T-helper 17 cell (primary cell): ENCODE measurements at regions not wholly inside any gene's neighbourhood (a gene's known extent, or its start where the extent isn't known, plus 50 kb on each side); places are given as distances from the start of the nearest gene placed in this dataset.

Experiments used
- ATAC-seq: fragments of 150-1000 bp; cut with Tn5 transposase; 2 replicates; pipeline ENCODE4 v1.10.0; 2021; ENCODE audit warnings: mild to moderate bottlenecking, moderate library complexity
- DNase-seq, 3 donors: peaks; one replicate each; pipeline versions ENCODE4 v3.0.0 to v3.0.0-alpha.2; 2020 to 2021
- H3K9me3 ChIP-seq: one replicate; pipeline ENCODE4 v1.7.0; 2013; ENCODE audit warnings: low read length, mild to moderate bottlenecking; ENCODE audit not compliant: control insufficient read depth, poor library complexity, severe bottlenecking
- H3K27ac Mint-ChIP-seq: one replicate; pipeline ENCODE4 v1.8.0; 2022; ENCODE audit warnings: mild to moderate bottlenecking, moderate library complexity, mixed read lengths
- H3K27me3 Mint-ChIP-seq: one replicate; pipeline ENCODE4 v1.8.0; 2022; ENCODE audit warnings: mixed read lengths
- H3K36me3 Mint-ChIP-seq: one replicate; pipeline ENCODE4 v1.8.0; 2022; ENCODE audit warnings: low read depth, mixed read lengths
- H3K4me1 Mint-ChIP-seq: one replicate; pipeline ENCODE4 v1.8.0; 2022; ENCODE audit warnings: mild to moderate bottlenecking, mixed read lengths
- H3K4me3 Mint-ChIP-seq: one replicate; pipeline ENCODE4 v1.8.0; 2022; ENCODE audit warnings: mild to moderate bottlenecking, moderate library complexity, mixed read lengths

- H3K4me3 Mint-ChIP-seq, result no peak overlapping the region
- DNase-seq (no peak), ATAC-seq (no peak)
- H3K9me3 ChIP-seq, result no peaks in the 10 kb centered on the region
- no peaks in the 10 kb centered on the region for H3K36me3 Mint-ChIP-seq
- H3K27me3 Mint-ChIP-seq, result peaks cover 27% of the 10 kb centered on the region
- H3K27ac Mint-ChIP-seq, result no peak overlapping the region
- no peaks in the 10 kb centered on the region for H3K4me1 Mint-ChIP-seq
These were observed 191.7 kb downstream of the ACKR3 start for GRCh38 chr2:236761358-236761757.

GRCh38 chr2:236762628-236763027 lies 193.0 kb downstream of the ACKR3 start:
- Mint-ChIP-seq H3K36me3 (peaks cover 2% of the 10 kb centered on the region), H3K27ac (no peak overlapping the region), H3K4me3 (no peak overlapping the region), H3K4me1 (no peaks in the 10 kb centered on the region), H3K27me3 (peaks cover 27% of the 10 kb centered on the region)
- no peak for ATAC-seq
- DNase-seq, result no peak
- no peaks in the 10 kb centered on the region for H3K9me3 ChIP-seq

GRCh38 chr2:236763857-236764256 lies 194.2 kb downstream of the ACKR3 start:
- H3K9me3 ChIP-seq, result no peaks in the 10 kb centered on the region
- no peak overlapping the region for H3K27ac Mint-ChIP-seq
- ATAC-seq (no peak), DNase-seq (no peak)
- H3K36me3 Mint-ChIP-seq, result peaks cover 2% of the 10 kb centered on the region
- no peak overlapping the region for H3K4me3 Mint-ChIP-seq
- no peaks in the 10 kb centered on the region for H3K4me1 Mint-ChIP-seq
- peaks cover 32% of the 10 kb centered on the region for H3K27me3 Mint-ChIP-seq

- no peaks in the 10 kb centered on the region for H3K9me3 ChIP-seq
- DNase-seq (no peak), ATAC-seq (no peak)
- Mint-ChIP-seq H3K36me3 (peaks cover 2% of the 10 kb centered on the region), H3K4me1 (no peaks in the 10 kb centered on the region), H3K27ac (no peak overlapping the region), H3K27me3 (peaks cover 33% of the 10 kb centered on the region), H3K4me3 (no peak overlapping the region)
These were observed 195.1 kb downstream of the ACKR3 start for GRCh38 chr2:236764716-236765115.

- Mint-ChIP-seq H3K4me1 (no peaks in the 10 kb centered on the region), H3K27me3 (peaks cover 35% of the 10 kb centered on the region), H3K27ac (no peak overlapping the region), H3K4me3 (no peak overlapping the region), H3K36me3 (peaks cover 2% of the 10 kb centered on the region)
- DNase-seq (no peak), ATAC-seq (no peak)
- no peaks in the 10 kb centered on the region for H3K9me3 ChIP-seq
These were observed 195.9 kb downstream of the ACKR3 start for GRCh38 chr2:236765478-236765877.

- no peaks in the 10 kb centered on the region for H3K9me3 ChIP-seq
- Mint-ChIP-seq H3K27me3 (peaks cover 42% of the 10 kb centered on the region), H3K4me3 (no peak overlapping the region), H3K36me3 (peaks cover 2% of the 10 kb centered on the region), H3K4me1 (no peaks in the 10 kb centered on the region), H3K27ac (no peak overlapping the region)
- ATAC-seq (no peak), DNase-seq (no peak)
These were observed 197.2 kb downstream of the ACKR3 start for GRCh38 chr2:236766850-236767249.

GRCh38 chr2:236767941-236768340 lies 198.3 kb downstream of the ACKR3 start:
- no peaks in the 10 kb centered on the region for H3K9me3 ChIP-seq
- DNase-seq, result no peak
- H3K4me1 Mint-ChIP-seq, result no peaks in the 10 kb centered on the region
- ATAC-seq, result no peak
- H3K36me3 Mint-ChIP-seq, result peaks cover 2% of the 10 kb centered on the region
- no peak overlapping the region for H3K4me3 Mint-ChIP-seq
- peaks cover 50% of the 10 kb centered on the region for H3K27me3 Mint-ChIP-seq
- H3K27ac Mint-ChIP-seq, result no peak overlapping the region

- no peak for DNase-seq
- Mint-ChIP-seq H3K4me1 (no peaks in the 10 kb centered on the region), H3K27me3 (peaks cover 50% of the 10 kb centered on the region), H3K36me3 (peaks cover 2% of the 10 kb centered on the region), H3K27ac (no peak overlapping the region), H3K4me3 (no peak overlapping the region)
- H3K9me3 ChIP-seq, result no peaks in the 10 kb centered on the region
- no peak for ATAC-seq
These were observed 198.9 kb downstream of the ACKR3 start for GRCh38 chr2:236768393-236769140.

GRCh38 chr2:236769981-236770671 lies 200.5 kb downstream of the ACKR3 start:
- Mint-ChIP-seq H3K4me3 (no peak overlapping the region), H3K27ac (no peak overlapping the region), H3K4me1 (no peaks in the 10 kb centered on the region), H3K27me3 (peaks cover 47% of the 10 kb centered on the region), H3K36me3 (peaks cover 2% of the 10 kb centered on the region)
- no peak for DNase-seq
- no peaks in the 10 kb centered on the region for H3K9me3 ChIP-seq
- no peak for ATAC-seq

GRCh38 chr2:236772220-236772837 lies 202.7 kb downstream of the ACKR3 start:
- Mint-ChIP-seq H3K36me3 (no peaks in the 10 kb centered on the region), H3K27me3 (peaks cover 42% of the 10 kb centered on the region), H3K4me1 (no peaks in the 10 kb centered on the region), H3K27ac (no peak overlapping the region), H3K4me3 (no peak overlapping the region)
- DNase-seq (no peak), ATAC-seq (no peak)
- H3K9me3 ChIP-seq, result no peaks in the 10 kb centered on the region

- Mint-ChIP-seq H3K36me3 (no peaks in the 10 kb centered on the region), H3K27ac (no peak overlapping the region), H3K4me3 (no peak overlapping the region), H3K27me3 (peaks cover 39% of the 10 kb centered on the region), H3K4me1 (no peaks in the 10 kb centered on the region)
- DNase-seq, result no peak
- H3K9me3 ChIP-seq, result no peaks in the 10 kb centered on the region
- ATAC-seq, result no peak
These were observed 203.6 kb downstream of the ACKR3 start for GRCh38 chr2:236773206-236773605.

- DNase-seq (no peak), ATAC-seq (no peak)
- H3K4me1 Mint-ChIP-seq, result no peaks in the 10 kb centered on the region
- no peak overlapping the region for H3K4me3 Mint-ChIP-seq
- no peaks in the 10 kb centered on the region for H3K36me3 Mint-ChIP-seq
- H3K27ac Mint-ChIP-seq, result no peak overlapping the region
- H3K9me3 ChIP-seq, result no peaks in the 10 kb centered on the region
- H3K27me3 Mint-ChIP-seq, result peaks cover 35% of the 10 kb centered on the region
These were observed 204.5 kb downstream of the ACKR3 start for GRCh38 chr2:236774171-236774570.

- no peak for ATAC-seq
- no peaks in the 10 kb centered on the region for H3K9me3 ChIP-seq
- no peak overlapping the region for H3K27ac Mint-ChIP-seq
- no peak overlapping the region for H3K4me3 Mint-ChIP-seq
- no peaks in the 10 kb centered on the region for H3K4me1 Mint-ChIP-seq
- H3K27me3 Mint-ChIP-seq, result peaks cover 34% of the 10 kb centered on the region
- no peak for DNase-seq
- no peaks in the 10 kb centered on the region for H3K36me3 Mint-ChIP-seq
These were observed 205.9 kb downstream of the ACKR3 start for GRCh38 chr2:236775511-236775910.
